ENCODE measurements at regions not wholly inside any gene's neighbourhood (a gene's known extent, or its start where the extent isn't known, plus 50 kb on each side); places are given as distances from the start of the nearest gene placed in this dataset.
"Not testable (repeated sequence)": the region's sequence is repeated elsewhere in the genome, so short reads cannot be mapped to it uniquely, and the experiment has no call there.

- CTCF ChIA-PET = no interaction called here
- no peak for TF ChIP-seq CTCF (IDR thresholded peaks at IDR 0.05)
- POLR2A ChIA-PET = no interaction called here
- H3K4me1 Mint-ChIP-seq (ENCODE audit: low read depth) = no peaks in the 10 kb centered on the region
- ATAC-seq = no peak
- H3K9me3 Mint-ChIP-seq = peaks cover 12% of the 10 kb centered on the region
- no peaks in the 10 kb centered on the region for H3K27me3 Mint-ChIP-seq
- no peaks in the 10 kb centered on the region for H3K36me3 Mint-ChIP-seq (ENCODE audit: low read depth)
- no peak overlapping the region for H3K4me3 Mint-ChIP-seq
- intact Hi-C loops (cut with micrococcal nuclease) = no loop called here
- no peak overlapping the region for H3K27ac Mint-ChIP-seq
- DNase-seq = no peak
These were observed 157.2 kb upstream of the ISL1 start for GRCh38 chr5:51225789-51226742.

GRCh38 chr5:51227963-51228470, 155.2 kb upstream of the ISL1 start:
- Mint-ChIP-seq H3K36me3 (ENCODE audit: low read depth) (no peaks in the 10 kb centered on the region), H3K9me3 (peaks cover 12% of the 10 kb centered on the region), H3K4me1 (ENCODE audit: low read depth) (no peaks in the 10 kb centered on the region), H3K4me3 (no peak overlapping the region), H3K27ac (no peak overlapping the region), H3K27me3 (no peaks in the 10 kb centered on the region)
- CTCF ChIA-PET = no interaction called here
- no peak for DNase-seq
- no peak for ATAC-seq
- no peak for TF ChIP-seq CTCF (IDR thresholded peaks at IDR 0.05)
- intact Hi-C loops (cut with micrococcal nuclease) = no loop called here
- POLR2A ChIA-PET = no interaction called here

- Mint-ChIP-seq H3K4me3 (no peak overlapping the region), H3K27me3 (no peaks in the 10 kb centered on the region), H3K27ac (no peak overlapping the region), H3K9me3 (peaks cover 9% of the 10 kb centered on the region), H3K36me3 (ENCODE audit: low read depth) (no peaks in the 10 kb centered on the region), H3K4me1 (ENCODE audit: low read depth) (no peaks in the 10 kb centered on the region)
- DNase-seq (no peak), ATAC-seq (no peak)
- TF ChIP-seq CTCF (IDR thresholded peaks at IDR 0.05) = no peak
- ChIA-PET POLR2A (no interaction called here), CTCF (no interaction called here)
- intact Hi-C loops (cut with micrococcal nuclease) = no loop called here
These were observed 152.9 kb upstream of the ISL1 start for GRCh38 chr5:51230336-51230735.

- intact Hi-C loops (cut with micrococcal nuclease) = no loop called here
- no peak for DNase-seq
- H3K4me3 Mint-ChIP-seq = no peak overlapping the region
- H3K4me1 Mint-ChIP-seq (ENCODE audit: low read depth) = no peaks in the 10 kb centered on the region
- POLR2A ChIA-PET = no interaction called here
- H3K36me3 Mint-ChIP-seq (ENCODE audit: low read depth) = no peaks in the 10 kb centered on the region
- H3K27ac Mint-ChIP-seq = no peak overlapping the region
- H3K9me3 Mint-ChIP-seq = no peaks in the 10 kb centered on the region
- CTCF ChIA-PET = no interaction called here
- no peak for TF ChIP-seq CTCF (IDR thresholded peaks at IDR 0.05)
- H3K27me3 Mint-ChIP-seq = no peaks in the 10 kb centered on the region
- ATAC-seq = no peak
These were observed 140.8 kb upstream of the ISL1 start for GRCh38 chr5:51242456-51242855.

GRCh38 chr5:51250957-51251356, 132.3 kb upstream of the ISL1 start:
- H3K27ac Mint-ChIP-seq; H3K9me3 Mint-ChIP-seq; intact Hi-C loops (cut with micrococcal nuclease); H3K4me3 Mint-ChIP-seq; H3K36me3 Mint-ChIP-seq (ENCODE audit: low read depth); H3K27me3 Mint-ChIP-seq; DNase-seq; POLR2A ChIA-PET; CTCF ChIA-PET; H3K4me1 Mint-ChIP-seq (ENCODE audit: low read depth); ATAC-seq: not testable (repeated sequence)

Data from activated CD8-positive, alpha-beta T cell treated with anti-CD3 and anti-CD28 coated beads for 36 hours (primary cell).